Tibial nerve (tissue), 4 donors: ENCODE measurements at regions not wholly inside any gene's neighbourhood (a gene's known extent, or its start where the extent isn't known, plus 50 kb on each side); places are given as distances from the start of the nearest gene placed in this dataset.

Experiments used
- DNase-seq, 2 donors: peaks; one replicate each; pipeline ENCODE4 v3.0.0-alpha.2; 2019; ENCODE audit warnings: low spot score in 2 of 2
- H3K27ac ChIP-seq, 4 donors: fragments of 200-600 bp; sonication (generic) in 3 of 4; one replicate each; pipeline ENCODE4 v1.5.1; 2017 to 2019; ENCODE audit warnings: mild to moderate bottlenecking in 1 of 4
- H3K27me3 ChIP-seq, 2 donors: fragments of 200-600 bp; sonication (generic) in 1 of 2; one replicate each; pipeline versions ENCODE4 v1.5.1 to v1.6.0; 2017 to 2019
- H3K36me3 ChIP-seq, 3 donors: fragments of 200-600 bp; sonication (generic); one replicate each; pipeline ENCODE4 v1.5.1; 2018 to 2019
- H3K4me1 ChIP-seq, 4 donors: fragments of 200-600 bp; sonication (generic) in 3 of 4; one replicate each; pipeline ENCODE4 v1.5.1; 2017 to 2019
- H3K4me3 ChIP-seq, 4 donors: fragments of 200-600 bp; sonication (generic) in 3 of 4; one replicate each; pipeline ENCODE4 v1.5.1; 2017 to 2019; ENCODE audit warnings: mild to moderate bottlenecking in 1 of 4, moderate library complexity in 1 of 4
- H3K9me3 ChIP-seq, 4 donors: fragments of 200-600 bp; sonication (generic) in 3 of 4; one replicate each; pipeline ENCODE4 v1.5.1; 2017 to 2019
- EP300 ChIP-seq, 2 donors: sonication (generic); formaldehyde crosslinking; IDR thresholded peaks; one replicate each; pipeline ENCODE4 v1.6.1; 2017; ENCODE audit warnings: antibody characterized with exemption in 2 of 2, mild to moderate bottlenecking in 1 of 2
- POLR2A ChIP-seq, 2 donors: fragments of 450-650 bp; IDR thresholded peaks; one replicate each; pipeline ENCODE4 v1.6.1; 2017; ENCODE audit warnings: antibody characterized with exemption in 2 of 2, mild to moderate bottlenecking in 2 of 2, moderate library complexity in 2 of 2
- WGBS, 2 donors: methylation state at CpG; one replicate each; pipeline ENCODE4 v1.1.5; 2018; 5-methylcytosine and 5-hydroxymethylcytosine counted together
- TF ChIP-seq, protein P1 (sequence below), 5 experiments: fragments of 200-600 bp in 3 of 5; fragments of 450-650 bp in 2 of 5; sonication (generic) in 3 of 5; IDR thresholded peaks; one replicate each; pipeline ENCODE4 v1.5.1; 2016 to 2019; ENCODE audit warnings: antibody characterized with exemption in 5 of 5, mild to moderate bottlenecking in 3 of 5, moderate library complexity in 2 of 5

DNA sequence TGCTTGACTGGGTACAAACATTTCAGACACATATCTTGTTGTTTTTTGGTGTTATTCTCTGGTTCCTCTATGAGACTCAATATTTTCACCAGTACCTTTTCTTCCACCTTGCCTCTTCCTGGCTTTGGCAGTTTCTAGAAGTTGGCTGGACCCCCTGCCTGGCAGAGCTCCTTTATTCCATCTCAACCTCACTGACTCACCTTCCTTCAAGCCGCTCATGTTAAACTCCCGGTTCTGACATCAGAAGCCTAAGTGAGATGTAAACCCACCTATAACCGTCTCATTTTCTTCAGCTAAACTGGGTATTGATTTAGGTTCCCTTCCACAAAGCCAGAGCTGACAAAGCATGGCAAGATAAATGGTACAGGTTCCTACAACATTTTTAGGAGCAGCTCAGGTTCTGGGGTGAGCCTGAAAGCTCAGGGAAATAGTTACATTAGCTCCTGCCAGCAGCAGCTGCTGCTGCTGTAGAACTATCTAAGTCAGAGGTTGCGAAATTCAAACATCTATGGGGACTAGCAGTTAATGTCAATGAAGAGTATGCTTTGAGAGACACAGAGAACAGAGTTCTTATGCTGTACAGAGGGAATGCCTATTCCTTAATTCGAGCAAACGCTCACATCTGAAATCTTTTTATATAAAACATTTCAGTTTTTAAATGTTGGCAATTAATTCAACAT lies 197.1 kb upstream of the NR3C1 start:
- TF ChIP-seq EP300 (IDR thresholded peaks at IDR 0.05): no peak
- TF ChIP-seq, protein P1, sequence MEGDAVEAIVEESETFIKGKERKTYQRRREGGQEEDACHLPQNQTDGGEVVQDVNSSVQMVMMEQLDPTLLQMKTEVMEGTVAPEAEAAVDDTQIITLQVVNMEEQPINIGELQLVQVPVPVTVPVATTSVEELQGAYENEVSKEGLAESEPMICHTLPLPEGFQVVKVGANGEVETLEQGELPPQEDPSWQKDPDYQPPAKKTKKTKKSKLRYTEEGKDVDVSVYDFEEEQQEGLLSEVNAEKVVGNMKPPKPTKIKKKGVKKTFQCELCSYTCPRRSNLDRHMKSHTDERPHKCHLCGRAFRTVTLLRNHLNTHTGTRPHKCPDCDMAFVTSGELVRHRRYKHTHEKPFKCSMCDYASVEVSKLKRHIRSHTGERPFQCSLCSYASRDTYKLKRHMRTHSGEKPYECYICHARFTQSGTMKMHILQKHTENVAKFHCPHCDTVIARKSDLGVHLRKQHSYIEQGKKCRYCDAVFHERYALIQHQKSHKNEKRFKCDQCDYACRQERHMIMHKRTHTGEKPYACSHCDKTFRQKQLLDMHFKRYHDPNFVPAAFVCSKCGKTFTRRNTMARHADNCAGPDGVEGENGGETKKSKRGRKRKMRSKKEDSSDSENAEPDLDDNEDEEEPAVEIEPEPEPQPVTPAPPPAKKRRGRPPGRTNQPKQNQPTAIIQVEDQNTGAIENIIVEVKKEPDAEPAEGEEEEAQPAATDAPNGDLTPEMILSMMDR (IDR thresholded peaks at IDR 0.05): no peak
- no peak for TF ChIP-seq POLR2A (IDR thresholded peaks at IDR 0.05)
- H3K27me3 ChIP-seq: no peaks in the 10 kb centered on the region
- H3K27ac ChIP-seq: no peak overlapping the region
- 90 to 91% methylated on average over 6 of the region's 6 CpGs for WGBS, 2 donors
- DNase-seq: no peak
- H3K36me3 ChIP-seq: no peaks in the 10 kb centered on the region
- H3K9me3 ChIP-seq: no peaks in the 10 kb centered on the region
- peaks cover 0 to 3% (median 0%) of the 10 kb centered on the region in 4 donors for H3K4me1 ChIP-seq
- H3K4me3 ChIP-seq: no peak overlapping the region

DNA sequence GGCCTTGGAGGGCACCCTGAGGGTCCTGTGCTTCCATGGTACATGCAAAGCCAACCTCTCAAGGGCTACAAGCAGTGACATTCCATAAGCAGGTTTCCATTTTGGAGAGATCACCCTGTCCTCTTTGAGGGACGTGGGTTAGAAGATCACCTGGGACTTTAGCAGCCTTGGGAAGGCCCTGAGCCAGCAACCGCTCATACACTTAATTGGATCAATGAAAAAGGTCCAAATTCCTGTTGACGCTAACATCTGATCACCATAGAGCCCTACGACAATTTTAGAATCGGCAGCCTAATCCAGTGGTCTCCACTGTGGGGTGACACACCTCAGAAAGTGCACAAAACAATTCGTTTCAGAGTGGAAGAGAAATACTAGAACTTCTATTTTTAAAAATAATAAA lies 196.0 kb upstream of the NR3C1 start:
- WGBS, 2 donors: 93 to 95% methylated on average over 6 of the region's 6 CpGs

DNA sequence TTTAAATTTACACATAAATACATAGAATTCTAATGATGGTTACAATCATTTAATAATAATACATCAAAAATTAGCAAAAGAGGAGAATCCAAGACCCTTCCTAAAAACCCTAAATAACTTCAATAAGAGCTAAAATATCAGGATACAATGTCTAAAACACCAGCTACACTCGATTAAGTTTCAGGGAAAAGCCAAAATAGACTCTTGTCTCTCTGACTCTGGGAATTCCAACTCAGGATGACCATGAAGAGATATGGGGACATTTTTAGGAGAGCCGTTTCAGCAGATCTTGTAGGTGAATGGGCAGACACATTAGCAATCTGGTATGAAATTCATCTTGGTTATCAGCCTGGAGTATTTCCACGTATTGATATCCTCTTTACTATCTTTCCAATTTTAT lies 193.3 kb upstream of the NR3C1 start:
- Histone ChIP-seq H3K9me3 (no peaks in the 10 kb centered on the region), H3K36me3 (no peaks in the 10 kb centered on the region), H3K27me3 (no peaks in the 10 kb centered on the region), H3K27ac (no peak overlapping the region), H3K4me3 (no peak overlapping the region), H3K4me1 (peaks cover 0 to 4% (median 2%) of the 10 kb centered on the region in 4 donors)
- 92 to 99% methylated on average over 3 of the region's 3 CpGs for WGBS, 2 donors
- DNase-seq: no peak
- TF ChIP-seq EP300 (IDR thresholded peaks at IDR 0.05) (no peak), POLR2A (IDR thresholded peaks at IDR 0.05) (no peak)
- TF ChIP-seq, protein P1 (IDR thresholded peaks at IDR 0.05): no peak

More for the DNA sequence above, 196.0 kb upstream of the NR3C1 start:
- H3K36me3 ChIP-seq: no peaks in the 10 kb centered on the region
- TF ChIP-seq, protein P1 (IDR thresholded peaks at IDR 0.05): no peak
- no peak for TF ChIP-seq EP300 (IDR thresholded peaks at IDR 0.05)
- TF ChIP-seq POLR2A (IDR thresholded peaks at IDR 0.05): no peak
- no peaks in the 10 kb centered on the region for H3K9me3 ChIP-seq
- DNase-seq: no peak
- no peaks in the 10 kb centered on the region for H3K27me3 ChIP-seq
- H3K27ac ChIP-seq: no peak overlapping the region
- peaks cover 0 to 4% (median 2%) of the 10 kb centered on the region in 4 donors for H3K4me1 ChIP-seq
- no peak overlapping the region for H3K4me3 ChIP-seq

DNA sequence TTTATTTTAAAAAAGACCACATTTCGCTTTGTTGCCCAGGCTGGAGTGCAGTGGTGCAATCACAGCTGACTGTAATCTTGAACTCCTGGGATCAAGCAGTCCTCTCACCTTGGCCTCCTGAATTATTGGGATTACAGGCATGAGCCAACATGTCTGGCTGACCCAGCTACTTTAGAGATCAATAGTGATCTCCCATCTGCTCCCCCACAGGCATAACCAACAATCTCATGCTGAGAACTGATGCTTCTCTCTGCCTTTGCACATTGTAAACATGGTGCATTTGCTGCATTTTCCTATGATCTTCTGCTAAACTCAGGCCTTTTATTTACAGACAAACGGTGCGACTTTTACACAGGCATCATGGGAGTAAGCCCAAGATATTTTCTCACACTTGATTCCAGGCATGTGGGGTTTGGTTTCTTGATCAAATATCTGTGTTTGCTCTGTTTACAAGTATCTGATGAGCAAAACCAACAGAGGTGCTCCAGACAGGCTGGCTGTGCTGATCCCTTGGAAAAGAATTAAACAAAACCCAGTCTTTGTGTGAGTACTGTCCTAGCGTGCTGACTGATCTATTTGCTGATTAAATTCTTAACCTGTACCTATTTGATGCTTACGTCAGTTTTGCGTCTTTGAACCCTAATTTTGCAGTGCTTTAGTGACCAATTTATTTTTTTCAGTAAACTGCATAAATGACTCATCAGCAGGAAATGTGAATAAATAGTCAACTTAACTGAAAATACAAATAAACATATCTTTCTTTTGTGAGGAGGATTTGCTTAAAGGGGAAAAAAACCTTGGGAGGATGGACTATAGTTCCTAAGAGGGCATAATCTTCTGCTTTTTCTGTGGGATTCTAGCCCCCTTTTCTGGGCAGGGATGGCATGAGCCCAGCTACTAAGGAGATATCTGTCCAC lies 191.7 kb upstream of the NR3C1 start:
- WGBS, 2 donors: 74% methylated on average over 6 of the region's 6 CpGs
- TF ChIP-seq EP300 (IDR thresholded peaks at IDR 0.05) (no peak), POLR2A (IDR thresholded peaks at IDR 0.05) (no peak)
- TF ChIP-seq, protein P1 (IDR thresholded peaks at IDR 0.05): no peak
- H3K27ac ChIP-seq: no peak overlapping the region

DNA sequence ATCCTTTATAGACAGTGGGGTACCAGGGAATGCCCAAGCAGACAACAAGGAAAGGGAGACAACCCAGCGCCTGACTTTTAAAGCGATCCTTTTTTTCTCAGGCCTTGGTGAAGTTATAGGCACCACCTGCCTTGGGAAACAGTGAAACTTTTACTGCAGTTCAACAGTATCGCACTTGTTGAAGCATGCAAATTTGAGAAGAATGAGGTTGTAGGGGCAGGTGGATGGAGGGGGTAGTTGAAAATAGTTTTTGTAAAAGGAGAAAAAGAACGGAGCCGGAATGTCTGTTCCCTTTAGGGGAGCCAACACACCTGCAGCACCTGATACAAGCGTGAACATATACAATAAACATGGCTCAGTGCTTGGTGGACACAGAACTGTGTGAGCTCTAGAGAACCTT lies 190.2 kb upstream of the NR3C1 start:
- 93% methylated on average over 6 of the region's 6 CpGs for WGBS, 2 donors
- Histone ChIP-seq H3K27me3 (no peaks in the 10 kb centered on the region), H3K4me3 (no peak overlapping the region), H3K9me3 (no peaks in the 10 kb centered on the region), H3K36me3 (no peaks in the 10 kb centered on the region), H3K4me1 (peaks cover 0 to 4% (median 2%) of the 10 kb centered on the region in 4 donors), H3K27ac (no peak overlapping the region)
- no peak for DNase-seq
- TF ChIP-seq EP300 (IDR thresholded peaks at IDR 0.05): no peak

More for the DNA sequence above, 191.7 kb upstream of the NR3C1 start:
- H3K9me3 ChIP-seq: no peaks in the 10 kb centered on the region
- H3K27me3 ChIP-seq: no peaks in the 10 kb centered on the region
- peaks cover 0 to 4% (median 2%) of the 10 kb centered on the region in 4 donors for H3K4me1 ChIP-seq
- H3K36me3 ChIP-seq: no peaks in the 10 kb centered on the region
- no peak overlapping the region for H3K4me3 ChIP-seq
- no peak for DNase-seq
